ENCODE measurements at regions not wholly inside any gene's neighbourhood (a gene's known extent, or its start where the extent isn't known, plus 50 kb on each side); places are given as distances from the start of the nearest gene placed in this dataset.
A peak's percentile ranks its signal among the peaks of the same experiment; 100 is the strongest.

DNA sequence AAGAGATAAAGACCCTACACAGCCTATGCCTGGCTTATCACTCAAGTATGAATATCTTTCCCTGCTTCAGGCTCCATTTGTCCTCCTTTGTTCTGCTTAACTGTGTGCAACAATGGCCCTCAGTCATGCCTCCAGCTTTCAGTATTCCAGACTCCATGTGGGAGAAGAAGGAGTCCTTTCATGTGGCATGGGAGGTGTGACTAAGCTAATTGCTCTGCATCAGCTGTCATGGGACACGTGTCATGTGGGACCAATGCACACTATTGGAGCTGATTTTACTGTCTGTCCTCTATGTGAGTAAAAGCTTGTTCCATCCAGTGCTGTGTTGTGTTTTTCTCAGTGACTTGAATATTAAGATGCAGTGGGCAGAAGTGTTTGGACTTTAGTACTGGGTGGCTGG, 1198.3 kb downstream of the OLFM4 start:
- 0 out of 2 replicates have a peak overlapping the region, but pooled peaks have one; percentile 68 for H2AFZ ChIP-seq (ENCODE audit: low read length)
- no peak overlapping the region for H4K91ac ChIP-seq (replicated peaks; ENCODE audit: insufficient read length, low read length)
- no peak overlapping the region for H3K9ac ChIP-seq (replicated peaks in 1 of 4; ENCODE audit: extremely low read depth in 1 of 4, low read depth in 3 of 4, low read length in 3 of 4)
- no peak overlapping the region for H3K56ac ChIP-seq (replicated peaks; ENCODE audit: insufficient read length, low read depth, low read length)
- no peak overlapping the region for H3K4me2 ChIP-seq (ENCODE audit: insufficient read depth in 1 of 2, low read depth in 2 of 2, low read length in 2 of 2)
- no peak overlapping the region for H4K8ac ChIP-seq (ENCODE audit: extremely low read depth, insufficient read depth, low read length)
- H3K9me3 ChIP-seq (ENCODE audit: insufficient read depth in 2 of 2, low read depth in 1 of 2, low read length in 1 of 2), result no peaks in the 10 kb centered on the region
- no peak overlapping the region for H2BK5ac ChIP-seq (ENCODE audit: low read depth, low read length)
- FAIRE-seq, result no peak
- POLR2A ChIA-PET (ENCODE audit: partially characterized antibody), result interaction anchor here (1.0 kb wide), 1 partner anchor 36 kb away, joined by 3 read pairs; no protein-coding TSS in a partner anchor
- H3K4me3 ChIP-seq (ENCODE audit: extremely low read depth in 1 of 4, insufficient read depth in 2 of 4, low read depth in 3 of 4, low read length in 4 of 4), result no peak overlapping the region
- no peaks in the 10 kb centered on the region; a peak in 1 of 7 replicates for H3K4me1 ChIP-seq (replicated peaks in 1 of 4; ENCODE audit: control insufficient read depth in 3 of 4, insufficient read depth in 4 of 4, low read length in 3 of 4)
- H2AK5ac ChIP-seq (ENCODE audit: low read depth, low read length), result no peak overlapping the region
- H3K23ac ChIP-seq (ENCODE audit: insufficient read length), result no peak overlapping the region
- no peak overlapping the region for H3K27ac ChIP-seq (ENCODE audit: low read depth, low read length)
- H4K20me1 ChIP-seq (replicated peaks in 1 of 2; ENCODE audit: control insufficient read depth in 1 of 2, insufficient read depth in 2 of 2, low read length in 2 of 2), result no peaks in the 10 kb centered on the region
- no peak overlapping the region for H3K14ac ChIP-seq (ENCODE audit: insufficient read length)
- no peak overlapping the region for H2BK20ac ChIP-seq (ENCODE audit: low read length)
- no peak for DNase-seq (ENCODE audit: low read depth in 1 of 2, low spot score in 2 of 2)
- H3K23me2 ChIP-seq (ENCODE audit: low read depth, low read length), result no peaks in the 10 kb centered on the region
- no peak for TF ChIP-seq HDAC6 (IDR thresholded peaks at IDR 0.05; ENCODE audit: low read depth, low read length)
- CTCF ChIA-PET (ENCODE audit: partially characterized antibody), result no interaction called here
- no peaks in the 10 kb centered on the region for H3K79me2 ChIP-seq (ENCODE audit: control insufficient read depth in 1 of 2, insufficient read depth in 2 of 2, low read length in 2 of 2)
- H2BK12ac ChIP-seq (ENCODE audit: low read depth, low read length), result no peak overlapping the region
- no peaks in the 10 kb centered on the region for H3K36me3 ChIP-seq (ENCODE audit: control insufficient read depth in 2 of 4, insufficient read depth in 4 of 4, low read length in 3 of 4)
- H2BK15ac ChIP-seq (ENCODE audit: low read length), result 0 out of 2 replicates have a peak overlapping the region, but pooled peaks have one; percentile 5
- WGBS, 2 experiments (ENCODE audit: extremely low coverage in 1 of 2, insufficient coverage in 1 of 2, insufficient read length in 1 of 2, insufficient replicate concordance in 2 of 2, low coverage in 1 of 2, low lambda C conversion rate in 2 of 2, missing lambda C conversion rate in 1 of 2), result 90% methylated on average over 1 of the region's 1 CpG; no CpG with 5 or more reads in 1 of the 2 experiments
- H4K5ac ChIP-seq (ENCODE audit: insufficient read length, low read depth, low read length), result no peak overlapping the region
- H3K18ac ChIP-seq (ENCODE audit: extremely low read depth, low read length), result no peak overlapping the region
- H3K27me3 ChIP-seq (replicated peaks in 1 of 4; ENCODE audit: control insufficient read depth in 3 of 4, extremely low read depth in 1 of 4, insufficient read depth in 3 of 4, low read length in 3 of 4), result no peaks in the 10 kb centered on the region
- no peak overlapping the region for H2BK120ac ChIP-seq (replicated peaks; ENCODE audit: low read depth, low read length)
- H3K4ac ChIP-seq (replicated peaks; ENCODE audit: insufficient read length, low read depth, low read length), result no peak overlapping the region
- no peaks in the 10 kb centered on the region for H3K79me1 ChIP-seq (ENCODE audit: low read depth, low read length)

Measured in H1 (cell line).